ENCODE measurements at regions not wholly inside any gene's neighbourhood (a gene's known extent, or its start where the extent isn't known, plus 50 kb on each side); places are given as distances from the start of the nearest gene placed in this dataset.

GRCh38 chr4:62210486-62210885, 1010.4 kb downstream of the ADGRL3 start:
- no peak for TF ChIP-seq POLR2A (IDR thresholded peaks at IDR 0.05; ENCODE audit: low read length)
- TF ChIP-seq GATA1 (IDR thresholded peaks at IDR 0.05; ENCODE audit: low read depth, low read length), result no peak

All from erythroblast (primary cell).